Brain microvascular endothelial cell (primary cell): ENCODE measurements at regions not wholly inside any gene's neighbourhood (a gene's known extent, or its start where the extent isn't known, plus 50 kb on each side); places are given as distances from the start of the nearest gene placed in this dataset.

ENCODE experiments used
- DNase-seq: peaks from one replicate; pipeline ENCODE4 v3.0.0-alpha.2; 2020
- H3K27ac ChIP-seq: fragments of 250-450 bp; sonication (Bioruptor Pico); 2 replicates; pipeline ENCODE4 v1.5.1; 2020; ENCODE audit warnings: mild to moderate bottlenecking, moderate library complexity
- H3K27me3 ChIP-seq: fragments of 250-450 bp; sonication (Bioruptor Pico); replicated peaks from 2 replicates; pipeline ENCODE4 v1.5.1; 2020; ENCODE audit warnings: mild to moderate bottlenecking
- H3K36me3 ChIP-seq: fragments of 250-450 bp; sonication (Bioruptor Pico); replicated peaks from 2 replicates; pipeline ENCODE4 v1.5.1; 2020; ENCODE audit warnings: mild to moderate bottlenecking
- H3K4me3 ChIP-seq: 2 replicates; pipeline ENCODE4 v1.5.1; 2011; ENCODE audit warnings: low read depth, mild to moderate bottlenecking, control low read depth, low read length, moderate library complexity
- CTCF ChIP-seq: IDR thresholded peaks from 2 replicates; pipeline ENCODE4 v1.5.1; 2011; ENCODE audit warnings: low read depth, mild to moderate bottlenecking, moderate library complexity, low read length, control low read depth, inconsistent platforms; ENCODE audit errors: missing control alignments
- in situ Hi-C: cut with HindIII; loops from 2 replicates; pipeline ENCODE4 v1.10.0; 2017; ENCODE audit warnings: low sequenced_read_pairs, low pct_ligation_motif_present

- TF ChIP-seq CTCF, result no peak
- Histone ChIP-seq H3K27ac (no peak overlapping the region), H3K27me3 (no peaks in the 10 kb centered on the region), H3K36me3 (no peaks in the 10 kb centered on the region), H3K4me3 (no peak overlapping the region)
- in situ Hi-C loops, result no loop called here
- no peak for DNase-seq
Measured at GRCh38 chr6:114611696-114612095, 268.9 kb upstream of the HS3ST5 start.

GRCh38 chr6:114608091-114608490 is 265.3 kb upstream of the HS3ST5 start:
- no peak overlapping the region for H3K27ac ChIP-seq
- in situ Hi-C loops, result no loop called here
- no peaks in the 10 kb centered on the region for H3K27me3 ChIP-seq
- H3K4me3 ChIP-seq, result no peak overlapping the region
- no peak for DNase-seq
- TF ChIP-seq CTCF, result no peak
- no peaks in the 10 kb centered on the region for H3K36me3 ChIP-seq

- Histone ChIP-seq H3K4me3 (no peak overlapping the region), H3K27me3 (no peaks in the 10 kb centered on the region), H3K36me3 (no peaks in the 10 kb centered on the region), H3K27ac (no peak overlapping the region)
- TF ChIP-seq CTCF, result no peak
- no peak for DNase-seq
- in situ Hi-C loops, result no loop called here
Measured at GRCh38 chr6:114605656-114606055, 262.8 kb upstream of the HS3ST5 start.

GRCh38 chr6:114600381-114600780 is 257.6 kb upstream of the HS3ST5 start:
- no peak for TF ChIP-seq CTCF
- H3K36me3 ChIP-seq, result no peaks in the 10 kb centered on the region
- DNase-seq, result no peak
- H3K27ac ChIP-seq, result no peak overlapping the region
- no peaks in the 10 kb centered on the region for H3K27me3 ChIP-seq
- in situ Hi-C loops, result no loop called here
- no peak overlapping the region for H3K4me3 ChIP-seq

GRCh38 chr6:114595591-114595990 is 252.8 kb upstream of the HS3ST5 start:
- no peak overlapping the region for H3K4me3 ChIP-seq
- no peaks in the 10 kb centered on the region for H3K27me3 ChIP-seq
- in situ Hi-C loops, result no loop called here
- no peak for TF ChIP-seq CTCF
- no peaks in the 10 kb centered on the region for H3K36me3 ChIP-seq
- H3K27ac ChIP-seq, result no peak overlapping the region
- DNase-seq, result no peak

- in situ Hi-C loops, result no loop called here
- no peaks in the 10 kb centered on the region for H3K27me3 ChIP-seq
- H3K36me3 ChIP-seq, result no peaks in the 10 kb centered on the region
- no peak overlapping the region for H3K27ac ChIP-seq
- no peak for TF ChIP-seq CTCF
- no peak for DNase-seq
- H3K4me3 ChIP-seq, result no peak overlapping the region
Measured at GRCh38 chr6:114595186-114595585, 252.4 kb upstream of the HS3ST5 start.
